Mesenchymal stem cell (in vitro differentiated cells and primary cell): ENCODE measurements at regions not wholly inside any gene's neighbourhood (a gene's known extent, or its start where the extent isn't known, plus 50 kb on each side); places are given as distances from the start of the nearest gene placed in this dataset.
"Not testable (repeated sequence)": the region's sequence is repeated elsewhere in the genome, so short reads cannot be mapped to it uniquely, and the experiment has no call there.

Experiments
- DNase-seq: peaks from one replicate; pipeline ENCODE4 v3.0.0-alpha.2; 2013
- H2AFZ ChIP-seq: one replicate; pipeline ENCODE4 v1.6.1; 2013; ENCODE audit warnings: low read depth, mild to moderate bottlenecking, control low read depth, inconsistent platforms, low read length, moderate library complexity
- H2AK5ac ChIP-seq: 2 replicates; pipeline ENCODE4 v1.6.1; 2013; ENCODE audit warnings: low read length, moderate library complexity, mild to moderate bottlenecking, inconsistent platforms; ENCODE audit not compliant: severe bottlenecking
- H2BK120ac ChIP-seq: one replicate; pipeline ENCODE4 v1.6.1; 2013; ENCODE audit warnings: low read depth, mild to moderate bottlenecking, inconsistent platforms, low read length, moderate library complexity
- H2BK12ac ChIP-seq, 2 experiments: one replicate each; pipeline ENCODE4 v1.6.1; 2013; ENCODE audit warnings: inconsistent platforms in 2 of 2, low read length in 2 of 2, mild to moderate bottlenecking in 2 of 2, moderate library complexity in 2 of 2, control low read depth in 1 of 2
- H2BK15ac ChIP-seq: one replicate; pipeline ENCODE4 v1.6.1; 2013; ENCODE audit warnings: mild to moderate bottlenecking, low read depth, inconsistent platforms; ENCODE audit not compliant: poor library complexity, severe bottlenecking
- H2BK5ac ChIP-seq: 2 replicates; pipeline ENCODE4 v1.6.1; 2013; ENCODE audit warnings: low read depth, mild to moderate bottlenecking, low read length, control low read depth, inconsistent platforms; ENCODE audit not compliant: poor library complexity, severe bottlenecking
- H3K14ac ChIP-seq, 2 experiments: one replicate each; pipeline ENCODE4 v1.6.1; 2013; ENCODE audit warnings: inconsistent platforms in 2 of 2, low read length in 2 of 2, control low read depth in 1 of 2, mild to moderate bottlenecking in 1 of 2, moderate library complexity in 1 of 2
- H3K18ac ChIP-seq, 2 experiments: one replicate each; pipeline ENCODE4 v1.6.1; 2013; ENCODE audit warnings: inconsistent platforms in 2 of 2, low read length in 2 of 2, control low read depth in 1 of 2, low read depth in 1 of 2, mild to moderate bottlenecking in 1 of 2
- H3K23ac ChIP-seq, 2 experiments: one replicate each; pipeline ENCODE4 v1.6.1; 2013; ENCODE audit warnings: inconsistent platforms in 2 of 2, low read length in 2 of 2, mild to moderate bottlenecking in 2 of 2, moderate library complexity in 2 of 2, control low read depth in 1 of 2
- H3K27ac ChIP-seq: 2 replicates; pipeline ENCODE4 v1.5.1; 2013; ENCODE audit warnings: mild to moderate bottlenecking, moderate library complexity, low read length, control low read depth, inconsistent platforms; ENCODE audit not compliant: poor library complexity, severe bottlenecking
- H3K27me3 ChIP-seq, 2 experiments: 2 replicates each; pipeline versions ENCODE4 v1.6.1 to v1.7.0; 2013; ENCODE audit warnings: low read length in 2 of 2, mild to moderate bottlenecking in 2 of 2, moderate library complexity in 2 of 2, control low read depth in 1 of 2, inconsistent platforms in 1 of 2; ENCODE audit not compliant: control insufficient read depth in 1 of 2, insufficient read depth in 1 of 2
- H3K36me3 ChIP-seq, 2 experiments: 2 replicates each; pipeline versions ENCODE4 v1.6.1 to v1.7.0; 2013; ENCODE audit warnings: low read length in 2 of 2, control low read depth in 1 of 2, inconsistent platforms in 1 of 2, low read depth in 1 of 2, mild to moderate bottlenecking in 1 of 2; ENCODE audit not compliant: insufficient read depth in 2 of 2, control insufficient read depth in 1 of 2
- H3K4ac ChIP-seq, 2 experiments: one replicate each; pipeline ENCODE4 v1.6.1; 2013; ENCODE audit warnings: inconsistent platforms in 2 of 2, low read length in 2 of 2, mild to moderate bottlenecking in 2 of 2, moderate library complexity in 2 of 2, control low read depth in 1 of 2, low read depth in 1 of 2
- H3K4me1 ChIP-seq: 2 replicates; pipeline ENCODE4 v1.6.1; 2013; ENCODE audit warnings: low read depth, low read length, control low read depth; ENCODE audit not compliant: control insufficient read depth, insufficient read depth
- H3K4me2 ChIP-seq: 2 replicates; pipeline ENCODE4 v1.6.1; 2013; ENCODE audit warnings: low read length, mild to moderate bottlenecking, inconsistent platforms; ENCODE audit not compliant: poor library complexity, severe bottlenecking
- H3K4me3 ChIP-seq, 2 experiments: 2 replicates each; pipeline versions ENCODE4 v1.5.1 to v1.7.0; 2013; ENCODE audit warnings: low read length in 2 of 2, mild to moderate bottlenecking in 2 of 2, control low read depth in 1 of 2, low read depth in 1 of 2; ENCODE audit not compliant: insufficient read depth in 1 of 2
- H3K79me1 ChIP-seq: replicated peaks from 2 replicates; pipeline ENCODE4 v1.6.1; 2013; ENCODE audit warnings: mild to moderate bottlenecking, control low read depth, low read length, inconsistent platforms; ENCODE audit not compliant: poor library complexity, severe bottlenecking
- H3K9ac ChIP-seq: 2 replicates; pipeline ENCODE4 v1.7.0; 2013; ENCODE audit warnings: mild to moderate bottlenecking, low read length, moderate library complexity
- H3K9me3 ChIP-seq: 2 replicates; pipeline ENCODE4 v1.7.0; 2013; ENCODE audit warnings: mild to moderate bottlenecking, low read length; ENCODE audit not compliant: control insufficient read depth
- H4K8ac ChIP-seq: one replicate; pipeline ENCODE4 v1.6.1; 2013; ENCODE audit warnings: inconsistent platforms, mild to moderate bottlenecking, low read length, moderate library complexity
- H4K91ac ChIP-seq: one replicate; pipeline ENCODE4 v1.6.1; 2013; ENCODE audit warnings: mild to moderate bottlenecking, low read length, inconsistent platforms
- WGBS: methylation state at CpG from one replicate; pipeline ENCODE4 v1.1.7; 2013; ENCODE audit warnings: mixed read lengths; 5-methylcytosine and 5-hydroxymethylcytosine counted together

DNA sequence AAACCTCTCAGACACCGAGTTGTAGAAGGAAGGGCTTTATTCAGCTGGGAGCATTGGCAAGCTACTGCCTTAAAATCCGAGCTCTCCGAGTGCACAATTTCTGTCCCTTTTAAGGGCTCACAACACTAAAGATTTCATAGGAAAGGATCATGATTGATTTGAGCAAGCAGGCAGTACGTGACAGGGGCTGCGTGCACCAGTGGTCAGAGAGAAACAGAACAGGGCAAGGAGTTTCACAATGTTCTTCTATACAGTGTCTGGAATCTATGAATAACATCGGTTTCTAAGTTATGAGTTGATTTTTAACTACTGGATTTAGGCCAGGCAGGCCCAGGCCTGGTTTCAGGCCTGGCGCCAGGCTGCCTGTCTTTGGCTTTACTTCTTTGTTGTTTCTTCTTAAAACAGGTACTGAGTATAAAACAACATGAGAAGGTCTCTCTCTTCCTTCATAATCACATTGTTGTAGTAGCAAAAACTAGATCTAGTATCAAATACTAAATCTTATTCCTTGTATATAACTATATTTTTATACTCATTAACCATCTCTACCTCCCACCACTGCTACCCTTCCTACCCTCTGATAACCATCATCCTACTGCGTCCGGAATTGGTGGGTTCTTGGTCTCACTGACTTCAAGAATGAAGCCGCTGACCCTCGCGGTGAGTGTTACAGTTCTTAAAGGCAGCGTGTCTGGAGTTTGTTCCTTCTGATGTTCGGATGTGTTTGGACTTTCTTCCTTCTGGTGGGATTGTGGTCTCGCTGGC lies 1212.5 kb downstream of the OTOL1 start:
- not testable (repeated sequence) for H3K14ac ChIP-seq, H2BK15ac ChIP-seq, H3K27me3 ChIP-seq, H2AFZ ChIP-seq, H3K79me1 ChIP-seq, H3K23ac ChIP-seq, H2AK5ac ChIP-seq, H2BK120ac ChIP-seq, H4K91ac ChIP-seq, H2BK5ac ChIP-seq, H3K9me3 ChIP-seq, H2BK12ac ChIP-seq, H3K36me3 ChIP-seq, H3K4me2 ChIP-seq, H3K18ac ChIP-seq, H3K4ac ChIP-seq, H3K4me1 ChIP-seq, H3K9ac ChIP-seq, H3K4me3 ChIP-seq, H4K8ac ChIP-seq
- H3K27ac ChIP-seq = peak overlapping the region; percentile 80
- peak; percentile 34 for DNase-seq
- 98% methylated on average over 12 of the region's 15 CpGs for WGBS

DNA sequence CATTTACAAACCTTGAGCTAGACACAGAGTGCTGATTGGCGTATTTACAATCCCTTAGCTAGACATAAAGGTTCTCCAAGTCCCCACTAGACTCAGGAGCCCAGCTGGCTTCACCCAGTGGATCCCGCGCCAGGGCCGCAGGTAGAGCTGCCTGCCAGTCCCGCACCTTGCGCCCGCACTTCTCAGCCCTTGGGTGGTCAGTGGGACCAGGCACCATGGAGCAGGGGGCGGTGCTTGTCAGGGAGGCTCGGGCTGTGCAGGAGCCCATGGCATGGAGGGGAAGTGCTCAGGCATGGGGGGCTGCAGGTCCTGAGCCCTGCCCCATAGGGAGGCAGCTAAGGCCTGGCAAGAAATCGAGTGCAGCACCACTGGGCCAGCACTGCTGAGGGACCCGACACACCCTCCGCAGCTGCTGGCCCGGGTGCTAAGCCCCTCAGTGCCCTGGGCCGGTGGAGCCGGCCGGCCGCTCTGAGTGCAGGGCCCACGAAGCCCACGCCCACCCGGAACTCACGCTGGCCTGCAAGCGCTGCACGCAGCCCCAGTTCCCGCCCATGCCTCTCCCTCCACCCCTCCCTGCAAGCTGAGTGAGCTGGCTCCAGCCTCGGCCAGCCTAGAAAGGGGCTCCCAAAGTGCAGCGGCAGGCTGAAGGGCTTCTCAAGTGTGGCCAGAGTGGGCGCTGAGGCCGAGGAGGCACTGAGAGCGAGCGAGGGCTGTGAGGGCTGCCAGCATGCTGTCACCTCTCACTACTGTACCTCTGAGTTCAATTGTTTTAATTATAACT lies 1213.9 kb downstream of the OTOL1 start:
- no peak overlapping the region for H4K8ac ChIP-seq
- no peak overlapping the region for H2BK5ac ChIP-seq
- no peak overlapping the region for H3K4me2 ChIP-seq
- no peak overlapping the region for H2BK15ac ChIP-seq
- H3K23ac ChIP-seq = no peak overlapping the region
- H3K9ac ChIP-seq = no peak overlapping the region
- WGBS = 96% methylated on average over 26 of the region's 30 CpGs
- H3K27ac ChIP-seq = no peak overlapping the region
- H2BK120ac ChIP-seq = no peak overlapping the region
- H2BK12ac ChIP-seq = no peak overlapping the region
- H3K9me3 ChIP-seq = no peaks in the 10 kb centered on the region
- no peak for DNase-seq
- no peak overlapping the region for H3K14ac ChIP-seq
- H3K4ac ChIP-seq = no peak overlapping the region
- no peaks in the 10 kb centered on the region for H3K79me1 ChIP-seq
- H3K4me3 ChIP-seq = no peak overlapping the region
- H3K27me3 ChIP-seq = no peaks in the 10 kb centered on the region
- no peaks in the 10 kb centered on the region for H3K36me3 ChIP-seq
- H3K4me1 ChIP-seq = no peaks in the 10 kb centered on the region
- H2AFZ ChIP-seq = no peak overlapping the region
- H4K91ac ChIP-seq = peak overlapping the region; percentile 86
- H2AK5ac ChIP-seq = no peak overlapping the region
- no peak overlapping the region for H3K18ac ChIP-seq

DNA sequence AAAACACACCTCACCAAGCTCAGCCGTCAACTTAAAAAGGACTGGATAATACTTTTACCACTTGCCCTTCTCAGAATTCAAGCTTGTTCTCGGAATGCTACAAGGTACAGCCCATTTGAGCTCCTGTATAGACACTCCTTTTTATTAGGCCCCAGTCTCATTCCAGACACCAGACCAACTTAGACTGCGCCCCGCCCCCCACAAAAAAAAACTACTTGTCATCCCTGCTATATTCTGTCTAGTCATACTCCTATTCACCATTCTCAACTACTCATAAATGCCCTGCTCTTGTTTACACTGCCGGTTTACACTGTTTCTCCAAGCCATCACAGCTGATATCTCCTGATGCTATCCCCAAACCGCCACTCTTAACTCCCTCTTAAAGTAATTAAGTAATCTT lies 1220.5 kb downstream of the OTOL1 start:
- WGBS = 47% methylated on average over 5 of the region's 6 CpGs
- not testable (repeated sequence) for H3K9ac ChIP-seq, H3K27me3 ChIP-seq, H3K14ac ChIP-seq, H2BK120ac ChIP-seq, H2BK5ac ChIP-seq, H3K4me2 ChIP-seq, H4K91ac ChIP-seq, H3K4me1 ChIP-seq, H3K23ac ChIP-seq, H3K9me3 ChIP-seq, H2AK5ac ChIP-seq, H2BK12ac ChIP-seq, H3K79me1 ChIP-seq, H3K36me3 ChIP-seq, H3K4me3 ChIP-seq, H3K18ac ChIP-seq, H3K4ac ChIP-seq, H2AFZ ChIP-seq, H3K27ac ChIP-seq, H2BK15ac ChIP-seq, H4K8ac ChIP-seq
- peak; percentile 34 for DNase-seq

DNA sequence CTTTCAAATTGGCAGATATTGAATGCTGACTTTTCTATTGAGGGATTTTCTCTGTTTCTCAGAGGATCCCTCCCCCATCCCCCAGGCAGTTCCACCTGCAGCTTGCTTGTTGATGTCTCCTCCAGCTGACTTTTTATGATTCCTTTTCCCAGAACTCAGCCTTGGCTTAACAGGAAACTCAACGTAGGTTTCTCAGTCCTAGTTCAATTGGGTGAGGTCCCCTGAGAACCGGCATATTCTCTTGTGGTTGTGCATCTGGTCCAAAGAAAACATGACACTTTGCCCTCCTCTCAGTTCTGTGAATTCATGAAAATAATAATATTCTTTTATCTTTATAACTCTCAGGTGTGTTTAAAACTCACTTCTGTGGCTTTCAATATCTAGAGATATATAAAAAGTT lies 1222.1 kb downstream of the OTOL1 start:
- no peak overlapping the region for H3K4me2 ChIP-seq
- H4K8ac ChIP-seq = no peak overlapping the region
- H2BK12ac ChIP-seq = no peak overlapping the region
- H3K9ac ChIP-seq = no peak overlapping the region
- H3K9me3 ChIP-seq = no peaks in the 10 kb centered on the region
- no peak overlapping the region for H3K23ac ChIP-seq
- no peak overlapping the region for H2AK5ac ChIP-seq
- H3K4ac ChIP-seq = no peak overlapping the region
- no peak overlapping the region for H2BK5ac ChIP-seq
- H2AFZ ChIP-seq = no peak overlapping the region
- H2BK15ac ChIP-seq = no peak overlapping the region
- H3K14ac ChIP-seq = no peak overlapping the region
- H2BK120ac ChIP-seq = no peak overlapping the region
- no peaks in the 10 kb centered on the region for H3K36me3 ChIP-seq
- H3K18ac ChIP-seq = peak overlapping the region in 1 of 2 experiments; percentile 34
- no peaks in the 10 kb centered on the region for H3K79me1 ChIP-seq
- H3K27me3 ChIP-seq = no peaks in the 10 kb centered on the region
- H4K91ac ChIP-seq = no peak overlapping the region
- H3K4me3 ChIP-seq = no peak overlapping the region
- WGBS = 53% methylated on average over 2 of the region's 2 CpGs
- no peak overlapping the region for H3K27ac ChIP-seq
- DNase-seq = no peak
- no peaks in the 10 kb centered on the region for H3K4me1 ChIP-seq
